Peyer's patch (tissue), 4 donors: ENCODE measurements at regions not wholly inside any gene's neighbourhood (a gene's known extent, or its start where the extent isn't known, plus 50 kb on each side); places are given as distances from the start of the nearest gene placed in this dataset.

Experiments
- DNase-seq, 3 donors: peaks; one replicate each; pipeline ENCODE4 v3.0.0-alpha.2; 2017 to 2019
- H3K27ac ChIP-seq, 4 donors: fragments of 200-600 bp; sonication (generic); one replicate each; pipeline ENCODE4 v1.5.1; 2016 to 2019
- H3K27me3 ChIP-seq, 2 donors: fragments of 200-600 bp; sonication (generic); one replicate each; pipeline ENCODE4 v1.5.1; 2019
- H3K36me3 ChIP-seq, 3 donors: fragments of 200-600 bp; sonication (generic); one replicate each; pipeline ENCODE4 v1.5.1; 2016 to 2019
- H3K4me1 ChIP-seq, 4 donors: fragments of 200-600 bp; sonication (generic); one replicate each; pipeline ENCODE4 v1.5.1; 2016 to 2019
- H3K4me3 ChIP-seq, 4 donors: fragments of 200-600 bp; sonication (generic); 1 replicate in 3 of 4; 2 replicates in 1 of 4; pipeline ENCODE4 v1.5.1; 2016 to 2019; ENCODE audit warnings: mild to moderate bottlenecking in 1 of 4
- H3K9me3 ChIP-seq, 4 donors: fragments of 200-600 bp; sonication (generic); one replicate each; pipeline ENCODE4 v1.5.1; 2016 to 2019; ENCODE audit warnings: mild to moderate bottlenecking in 1 of 4
- POLR2A ChIP-seq, 2 donors: fragments of 450-650 bp; IDR thresholded peaks; one replicate each; pipeline ENCODE4 v1.5.1; 2017; ENCODE audit warnings: antibody characterized with exemption in 2 of 2, mild to moderate bottlenecking in 2 of 2, moderate library complexity in 2 of 2
- TF ChIP-seq, protein P1 (sequence below), 6 experiments: fragments of 450-650 bp in 4 of 6; fragments of 200-600 bp in 2 of 6; sonication (generic) in 1 of 6; IDR thresholded peaks; one replicate each; pipeline ENCODE4 v1.5.1; 2017 to 2019; ENCODE audit warnings: antibody characterized with exemption in 6 of 6, mild to moderate bottlenecking in 3 of 6, moderate library complexity in 1 of 6

DNA sequence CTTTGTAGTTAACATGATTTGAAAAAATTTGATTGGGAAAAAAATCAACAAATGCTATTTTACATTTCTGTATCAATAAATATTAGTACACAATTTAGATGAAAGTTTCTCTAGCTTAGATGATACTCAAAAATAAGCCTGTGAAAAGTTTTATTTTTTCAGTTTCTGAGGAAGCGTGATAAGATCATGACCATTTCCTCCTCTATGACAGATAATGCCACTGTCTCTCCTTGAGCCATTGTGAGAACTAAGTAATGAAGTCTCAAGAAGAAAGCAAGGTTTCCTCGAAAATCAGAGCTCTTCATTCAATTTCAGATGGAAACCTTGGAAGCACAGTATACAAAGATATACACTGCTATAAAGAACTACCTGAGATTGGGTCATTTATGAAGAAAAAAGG lies 395.0 kb downstream of the HDGFL1 start:
- H3K4me1 ChIP-seq, result no peaks in the 10 kb centered on the region
- H3K9me3 ChIP-seq, result no peaks in the 10 kb centered on the region
- DNase-seq, result no peak
- H3K4me3 ChIP-seq, result no peak overlapping the region
- H3K36me3 ChIP-seq, result no peaks in the 10 kb centered on the region
- H3K27ac ChIP-seq, result no peak overlapping the region
- H3K27me3 ChIP-seq, result no peaks in the 10 kb centered on the region
- TF ChIP-seq, protein P1, sequence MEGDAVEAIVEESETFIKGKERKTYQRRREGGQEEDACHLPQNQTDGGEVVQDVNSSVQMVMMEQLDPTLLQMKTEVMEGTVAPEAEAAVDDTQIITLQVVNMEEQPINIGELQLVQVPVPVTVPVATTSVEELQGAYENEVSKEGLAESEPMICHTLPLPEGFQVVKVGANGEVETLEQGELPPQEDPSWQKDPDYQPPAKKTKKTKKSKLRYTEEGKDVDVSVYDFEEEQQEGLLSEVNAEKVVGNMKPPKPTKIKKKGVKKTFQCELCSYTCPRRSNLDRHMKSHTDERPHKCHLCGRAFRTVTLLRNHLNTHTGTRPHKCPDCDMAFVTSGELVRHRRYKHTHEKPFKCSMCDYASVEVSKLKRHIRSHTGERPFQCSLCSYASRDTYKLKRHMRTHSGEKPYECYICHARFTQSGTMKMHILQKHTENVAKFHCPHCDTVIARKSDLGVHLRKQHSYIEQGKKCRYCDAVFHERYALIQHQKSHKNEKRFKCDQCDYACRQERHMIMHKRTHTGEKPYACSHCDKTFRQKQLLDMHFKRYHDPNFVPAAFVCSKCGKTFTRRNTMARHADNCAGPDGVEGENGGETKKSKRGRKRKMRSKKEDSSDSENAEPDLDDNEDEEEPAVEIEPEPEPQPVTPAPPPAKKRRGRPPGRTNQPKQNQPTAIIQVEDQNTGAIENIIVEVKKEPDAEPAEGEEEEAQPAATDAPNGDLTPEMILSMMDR (IDR thresholded peaks at IDR 0.05), result no peak
- TF ChIP-seq POLR2A (IDR thresholded peaks at IDR 0.05), result no peak

DNA sequence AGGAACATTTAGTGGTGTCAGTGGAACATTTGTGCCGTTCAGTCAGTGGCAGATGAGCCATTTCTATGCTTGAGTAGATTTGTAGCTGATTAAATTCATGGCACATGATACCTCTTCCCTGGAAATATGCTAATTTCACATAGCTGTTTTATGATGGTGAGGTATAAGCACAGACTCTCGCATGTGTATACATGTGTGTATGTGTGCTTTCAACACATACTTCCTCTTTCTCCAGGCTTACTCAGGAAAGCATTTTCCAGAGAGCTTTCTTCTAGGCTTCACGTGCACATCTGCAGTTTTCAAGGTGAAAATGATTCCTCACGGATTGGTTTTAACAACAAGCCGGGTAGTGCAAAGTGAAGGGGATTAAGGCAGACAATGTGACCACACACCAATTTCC lies 396.5 kb downstream of the HDGFL1 start:
- H3K4me3 ChIP-seq, result no peak overlapping the region
- DNase-seq, result no peak
- no peak for TF ChIP-seq POLR2A (IDR thresholded peaks at IDR 0.05)
- TF ChIP-seq, protein P1 (IDR thresholded peaks at IDR 0.05), result no peak
- no peaks in the 10 kb centered on the region for H3K27me3 ChIP-seq
- H3K9me3 ChIP-seq, result no peaks in the 10 kb centered on the region
- no peak overlapping the region for H3K27ac ChIP-seq
- no peaks in the 10 kb centered on the region for H3K36me3 ChIP-seq
- no peaks in the 10 kb centered on the region for H3K4me1 ChIP-seq

DNA sequence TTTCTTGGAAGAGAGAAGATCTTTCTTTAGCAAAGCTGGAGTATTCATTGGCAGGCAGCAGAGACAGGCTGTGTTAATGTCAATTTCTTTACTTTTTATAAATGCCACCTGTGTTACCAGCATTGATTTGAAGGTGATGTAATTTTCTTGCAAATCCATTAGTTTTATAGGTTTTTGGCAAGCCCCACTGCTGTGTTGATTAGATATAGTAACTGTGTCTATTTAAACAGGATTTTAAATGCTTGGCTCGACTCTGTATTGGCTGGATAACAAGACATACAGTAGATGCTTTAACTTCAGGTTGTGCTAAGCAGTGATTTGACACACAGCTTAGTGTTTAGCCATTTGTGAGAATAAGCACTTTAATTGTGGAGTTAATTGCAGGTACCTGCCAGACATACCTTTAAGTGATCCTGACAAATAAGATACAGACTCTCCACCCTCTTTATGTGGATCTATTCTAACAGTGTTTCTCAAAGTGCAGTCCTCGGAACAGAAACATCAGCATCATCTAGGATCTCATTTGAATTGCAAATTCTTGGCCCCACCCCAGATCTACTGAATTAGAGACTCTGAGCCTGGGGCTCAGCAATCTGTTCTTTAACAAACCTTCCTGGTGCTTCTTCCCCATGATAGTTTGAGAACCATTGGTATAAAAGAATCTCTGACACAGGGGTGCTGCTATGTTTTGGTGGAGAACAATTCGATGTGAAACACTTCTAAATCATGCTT lies 397.5 kb downstream of the HDGFL1 start:
- Histone ChIP-seq H3K27ac (no peak overlapping the region), H3K9me3 (no peaks in the 10 kb centered on the region), H3K4me1 (no peaks in the 10 kb centered on the region), H3K4me3 (no peak overlapping the region), H3K27me3 (no peaks in the 10 kb centered on the region), H3K36me3 (no peaks in the 10 kb centered on the region)
- TF ChIP-seq, protein P1 (IDR thresholded peaks at IDR 0.05), result no peak
- no peak for TF ChIP-seq POLR2A (IDR thresholded peaks at IDR 0.05)
- DNase-seq, result no peak

DNA sequence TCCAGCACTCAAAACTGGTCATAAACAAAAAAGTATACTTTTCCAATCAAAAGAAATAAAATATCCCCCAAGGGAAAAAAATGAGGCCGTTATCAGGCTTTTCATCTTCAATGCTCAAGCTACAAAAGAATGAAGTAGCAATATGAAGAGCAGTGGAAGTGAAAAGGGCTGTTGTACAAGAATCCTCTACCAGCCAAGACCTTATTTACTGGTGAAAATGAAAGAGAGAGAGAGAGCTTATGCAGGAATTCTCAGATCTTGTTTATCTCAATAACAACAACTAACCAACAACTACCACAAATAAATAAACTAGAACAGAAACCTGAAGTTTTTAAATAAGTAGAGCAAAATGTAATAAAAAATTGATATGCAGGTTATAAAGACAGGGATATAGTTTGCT lies 400.6 kb downstream of the HDGFL1 start:
- TF ChIP-seq, protein P1 (IDR thresholded peaks at IDR 0.05), result no peak
- TF ChIP-seq POLR2A (IDR thresholded peaks at IDR 0.05), result no peak
- DNase-seq, result no peak
- H3K4me3 ChIP-seq, result no peak overlapping the region
- no peaks in the 10 kb centered on the region for H3K27me3 ChIP-seq
- H3K4me1 ChIP-seq, result no peaks in the 10 kb centered on the region
- H3K9me3 ChIP-seq, result no peaks in the 10 kb centered on the region
- H3K27ac ChIP-seq, result no peak overlapping the region
- H3K36me3 ChIP-seq, result no peaks in the 10 kb centered on the region

DNA sequence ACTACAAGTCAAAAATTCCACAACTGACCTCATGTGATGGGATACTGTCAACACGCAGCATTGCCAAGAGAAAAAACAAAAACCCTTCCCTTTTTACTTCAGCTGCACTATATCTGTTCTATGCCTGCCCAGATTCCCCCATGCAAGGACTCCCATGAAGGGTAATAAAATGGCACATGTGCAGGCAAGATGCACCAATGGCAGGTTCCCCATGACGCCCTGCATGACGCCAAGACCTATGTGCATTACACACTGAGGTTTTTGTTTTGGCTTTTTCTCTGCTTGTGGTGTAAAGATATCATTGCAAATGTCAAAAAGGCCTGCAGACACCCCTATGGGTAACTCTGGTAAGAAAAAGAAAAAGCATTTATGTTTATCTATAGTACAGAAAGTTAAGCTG lies 403.4 kb downstream of the HDGFL1 start:
- Histone ChIP-seq H3K27ac (no peak overlapping the region), H3K27me3 (no peaks in the 10 kb centered on the region), H3K4me1 (no peaks in the 10 kb centered on the region), H3K4me3 (no peak overlapping the region), H3K36me3 (no peaks in the 10 kb centered on the region), H3K9me3 (no peaks in the 10 kb centered on the region)
- TF ChIP-seq, protein P1 (IDR thresholded peaks at IDR 0.05), result no peak
- no peak for TF ChIP-seq POLR2A (IDR thresholded peaks at IDR 0.05)
- DNase-seq, result no peak

DNA sequence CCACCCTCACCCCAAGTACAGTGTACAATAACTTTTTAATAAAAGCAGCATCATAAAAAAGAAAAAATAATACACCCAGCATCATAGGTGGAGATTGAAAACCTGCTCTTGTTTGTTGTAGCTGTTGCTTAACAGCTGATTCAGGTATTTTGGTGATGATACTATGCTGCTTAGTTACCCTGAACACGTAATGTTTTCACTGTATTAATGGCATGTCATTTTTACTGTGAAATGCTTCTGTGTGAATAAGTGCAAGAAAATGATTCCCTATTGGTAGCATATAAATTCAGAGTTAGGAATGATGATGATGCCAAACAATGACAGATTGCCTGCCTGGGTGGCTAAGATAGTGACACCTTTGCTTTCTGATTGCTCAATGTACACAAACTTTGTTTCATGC lies 405.7 kb downstream of the HDGFL1 start:
- H3K4me3 ChIP-seq, result no peak overlapping the region
- no peaks in the 10 kb centered on the region for H3K4me1 ChIP-seq
- H3K27ac ChIP-seq, result no peak overlapping the region
- H3K27me3 ChIP-seq, result no peaks in the 10 kb centered on the region
- no peaks in the 10 kb centered on the region for H3K36me3 ChIP-seq
- DNase-seq, result no peak
- TF ChIP-seq POLR2A (IDR thresholded peaks at IDR 0.05), result no peak
- TF ChIP-seq, protein P1 (IDR thresholded peaks at IDR 0.05), result no peak
- H3K9me3 ChIP-seq, result no peaks in the 10 kb centered on the region
